Ectodermal cell (in vitro differentiated cells): ENCODE measurements at regions not wholly inside any gene's neighbourhood (a gene's known extent, or its start where the extent isn't known, plus 50 kb on each side); places are given as distances from the start of the nearest gene placed in this dataset.

Source experiments
- H3K27ac ChIP-seq: 2 replicates; pipeline ENCODE4 v1.7.0; 2013; ENCODE audit warnings: mild to moderate bottlenecking, low read depth, low read length; ENCODE audit not compliant: insufficient read depth, poor library complexity, severe bottlenecking
- H3K27me3 ChIP-seq: 2 replicates; pipeline ENCODE4 v1.7.0; 2013; ENCODE audit warnings: mild to moderate bottlenecking, low read length; ENCODE audit not compliant: insufficient read depth, control insufficient read depth, poor library complexity, severe bottlenecking
- H3K36me3 ChIP-seq: one replicate; pipeline ENCODE4 v1.7.0; 2013; ENCODE audit warnings: low read length; ENCODE audit not compliant: control insufficient read depth, insufficient read depth
- H3K4me1 ChIP-seq: one replicate; pipeline ENCODE4 v1.7.0; 2013; ENCODE audit warnings: low read length; ENCODE audit not compliant: control insufficient read depth, insufficient read depth
- H3K4me3 ChIP-seq: 2 replicates; pipeline ENCODE4 v1.7.0; 2013; ENCODE audit warnings: low read depth, low read length, control low read depth; ENCODE audit not compliant: insufficient read depth
- H3K9me3 ChIP-seq: 2 replicates; pipeline ENCODE4 v1.7.0; 2013; ENCODE audit warnings: mild to moderate bottlenecking, low read length, moderate library complexity; ENCODE audit not compliant: control insufficient read depth
- WGBS, 2 experiments: methylation state at CpG; one replicate each; pipeline ENCODE4 v1.1.7; 2013; ENCODE audit warnings: missing lambda C conversion rate in 2 of 2; 5-methylcytosine and 5-hydroxymethylcytosine counted together

DNA sequence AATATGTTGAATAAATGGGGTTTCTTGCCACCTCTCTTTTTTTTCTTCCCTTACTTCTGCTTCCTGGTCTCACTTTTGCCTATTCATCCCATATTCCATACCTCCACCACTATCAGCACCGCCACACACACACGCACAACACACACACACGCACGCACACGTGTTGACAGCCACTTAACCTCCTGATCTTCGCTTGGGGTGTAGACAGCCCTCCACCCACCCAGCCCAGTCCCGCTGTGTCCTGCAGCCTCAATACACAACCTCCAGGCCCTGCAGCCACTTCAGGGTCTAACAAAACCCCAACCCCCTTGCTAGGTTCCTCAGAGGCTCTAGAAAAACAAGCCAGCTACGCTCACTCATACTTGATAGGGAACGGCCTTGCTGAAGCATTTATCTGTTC, 72.3 kb downstream of the LINC00237 start:
- Histone ChIP-seq H3K36me3 (no peaks in the 10 kb centered on the region), H3K4me1 (no peaks in the 10 kb centered on the region), H3K4me3 (no peak overlapping the region), H3K9me3 (no peaks in the 10 kb centered on the region), H3K27me3 (no peaks in the 10 kb centered on the region), H3K27ac (no peak overlapping the region)
- 85 to 93% methylated on average over 9 of the region's 9 CpGs for WGBS, 2 experiments

- H3K4me1 ChIP-seq = peaks cover 3% of the 10 kb centered on the region
- no peak overlapping the region for H3K27ac ChIP-seq
- H3K4me3 ChIP-seq = no peak overlapping the region
- no peaks in the 10 kb centered on the region for H3K36me3 ChIP-seq
- WGBS, 2 experiments = 56 to 73% methylated on average over 1 of the region's 1 CpG
- no peaks in the 10 kb centered on the region for H3K9me3 ChIP-seq
- H3K27me3 ChIP-seq = no peaks in the 10 kb centered on the region
Observed at GRCh38 chr20:21031666-21032065, 74.5 kb downstream of the LINC00237 start.

GRCh38 chr20:21029341-21029740, 76.8 kb downstream of the LINC00237 start:
- Histone ChIP-seq H3K27me3 (no peaks in the 10 kb centered on the region), H3K9me3 (no peaks in the 10 kb centered on the region), H3K36me3 (no peaks in the 10 kb centered on the region), H3K4me3 (no peak overlapping the region), H3K27ac (no peak overlapping the region), H3K4me1 (peaks cover 3% of the 10 kb centered on the region)
- 86 to 91% methylated on average over 3 of the region's 3 CpGs for WGBS, 2 experiments

GRCh38 chr20:21028921-21029320, 77.2 kb downstream of the LINC00237 start:
- H3K9me3 ChIP-seq = no peaks in the 10 kb centered on the region
- 95 to 97% methylated on average over 3 to 4 of the region's 4 CpGs for WGBS, 2 experiments
- no peak overlapping the region for H3K27ac ChIP-seq
- H3K4me3 ChIP-seq = no peak overlapping the region
- H3K27me3 ChIP-seq = no peaks in the 10 kb centered on the region
- peaks cover 3% of the 10 kb centered on the region for H3K4me1 ChIP-seq
- H3K36me3 ChIP-seq = no peaks in the 10 kb centered on the region

DNA sequence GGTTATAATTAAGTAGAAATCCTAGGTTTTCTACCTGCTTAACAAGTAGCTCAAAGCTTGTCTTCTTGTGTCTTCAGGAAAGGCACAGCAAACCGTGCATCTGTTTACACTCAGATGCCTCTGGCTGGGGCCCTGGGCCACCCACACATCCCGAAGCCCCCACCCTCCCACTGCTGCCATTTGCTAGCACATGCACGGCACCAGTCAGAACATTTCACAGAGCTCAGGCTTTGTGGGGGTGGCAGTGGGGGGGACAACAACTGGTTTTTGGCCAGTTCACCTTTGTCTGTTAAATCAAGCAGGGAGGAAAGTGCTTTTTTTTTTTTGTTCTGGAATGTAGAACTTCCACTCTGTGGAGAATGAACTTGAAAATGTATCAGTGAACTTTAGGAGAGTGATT, 77.7 kb downstream of the LINC00237 start:
- H3K4me3 ChIP-seq = no peak overlapping the region
- no peaks in the 10 kb centered on the region for H3K36me3 ChIP-seq
- H3K4me1 ChIP-seq = peaks cover 3% of the 10 kb centered on the region
- no peaks in the 10 kb centered on the region for H3K27me3 ChIP-seq
- no peaks in the 10 kb centered on the region for H3K9me3 ChIP-seq
- no peak overlapping the region for H3K27ac ChIP-seq
- WGBS, 2 experiments = 77 to 94% methylated on average over 3 of the region's 3 CpGs

GRCh38 chr20:21027569-21027968, 78.6 kb downstream of the LINC00237 start:
- H3K27me3 ChIP-seq = no peaks in the 10 kb centered on the region
- no peaks in the 10 kb centered on the region for H3K9me3 ChIP-seq
- H3K27ac ChIP-seq = no peak overlapping the region
- no peaks in the 10 kb centered on the region for H3K36me3 ChIP-seq
- H3K4me3 ChIP-seq = no peak overlapping the region
- H3K4me1 ChIP-seq = peaks cover 3% of the 10 kb centered on the region
- WGBS, 2 experiments = 64 to 73% methylated on average over 7 of the region's 7 CpGs

- H3K9me3 ChIP-seq = no peaks in the 10 kb centered on the region
- H3K27me3 ChIP-seq = no peaks in the 10 kb centered on the region
- H3K4me3 ChIP-seq = no peak overlapping the region
- no peak overlapping the region for H3K27ac ChIP-seq
- 96 to 97% methylated on average over 6 of the region's 6 CpGs for WGBS, 2 experiments
- no peaks in the 10 kb centered on the region for H3K36me3 ChIP-seq
- H3K4me1 ChIP-seq = peaks cover 3% of the 10 kb centered on the region
Observed at GRCh38 chr20:21026951-21027350, 79.2 kb downstream of the LINC00237 start.

GRCh38 chr20:21024420-21024819, 81.7 kb downstream of the LINC00237 start:
- H3K27me3 ChIP-seq = no peaks in the 10 kb centered on the region
- no peaks in the 10 kb centered on the region for H3K9me3 ChIP-seq
- H3K4me1 ChIP-seq = peaks cover 22% of the 10 kb centered on the region
- no peak overlapping the region for H3K4me3 ChIP-seq
- H3K27ac ChIP-seq = no peak overlapping the region
- 85 to 94% methylated on average over 3 of the region's 3 CpGs for WGBS, 2 experiments
- no peaks in the 10 kb centered on the region for H3K36me3 ChIP-seq

- Histone ChIP-seq H3K4me1 (peaks cover 19% of the 10 kb centered on the region), H3K9me3 (no peaks in the 10 kb centered on the region), H3K4me3 (no peak overlapping the region), H3K27ac (no peak overlapping the region), H3K27me3 (no peaks in the 10 kb centered on the region), H3K36me3 (no peaks in the 10 kb centered on the region)
- WGBS, 2 experiments = 90 to 96% methylated on average over 5 of the region's 5 CpGs
Observed at GRCh38 chr20:21022925-21023324, 83.2 kb downstream of the LINC00237 start.

DNA sequence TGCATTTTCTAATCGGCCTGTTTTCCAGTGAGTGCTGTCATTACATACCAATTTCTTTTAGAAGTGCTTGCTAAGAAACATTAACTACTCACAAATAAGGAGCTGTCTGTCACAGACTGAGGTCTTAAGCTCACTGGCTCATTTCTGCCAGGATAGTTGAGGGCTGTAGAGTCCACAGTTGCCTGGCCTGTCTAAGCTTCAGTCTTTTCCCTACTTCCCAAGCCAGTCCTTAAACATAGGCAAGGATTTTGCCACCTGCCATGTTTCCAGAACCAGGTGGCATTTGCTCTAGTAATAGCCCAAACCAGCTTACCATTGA, 84.7 kb downstream of the LINC00237 start:
- Histone ChIP-seq H3K36me3 (no peaks in the 10 kb centered on the region), H3K4me1 (peaks cover 26% of the 10 kb centered on the region), H3K9me3 (no peaks in the 10 kb centered on the region), H3K27ac (no peak overlapping the region), H3K27me3 (no peaks in the 10 kb centered on the region), H3K4me3 (no peak overlapping the region)
- WGBS, 2 experiments = 82 to 94% methylated on average over 1 of the region's 1 CpG
